SHP77 treated with DMSO at 0.1 percent for 48 hours (cell line): ENCODE measurements at regions not wholly inside any gene's neighbourhood (a gene's known extent, or its start where the extent isn't known, plus 50 kb on each side); places are given as distances from the start of the nearest gene placed in this dataset.
"Not testable (repeated sequence)": the region's sequence is repeated elsewhere in the genome, so short reads cannot be mapped to it uniquely, and the experiment has no call there.

Experiments
- DNase-seq: peaks from one replicate; lab custom pipeline; 2025; lab: John Stamatoyannopoulos, UW

- DNase-seq, result no peak
Measured at GRCh38 chr20:48329676-48330664, 497.8 kb downstream of the PREX1 start.

DNA sequence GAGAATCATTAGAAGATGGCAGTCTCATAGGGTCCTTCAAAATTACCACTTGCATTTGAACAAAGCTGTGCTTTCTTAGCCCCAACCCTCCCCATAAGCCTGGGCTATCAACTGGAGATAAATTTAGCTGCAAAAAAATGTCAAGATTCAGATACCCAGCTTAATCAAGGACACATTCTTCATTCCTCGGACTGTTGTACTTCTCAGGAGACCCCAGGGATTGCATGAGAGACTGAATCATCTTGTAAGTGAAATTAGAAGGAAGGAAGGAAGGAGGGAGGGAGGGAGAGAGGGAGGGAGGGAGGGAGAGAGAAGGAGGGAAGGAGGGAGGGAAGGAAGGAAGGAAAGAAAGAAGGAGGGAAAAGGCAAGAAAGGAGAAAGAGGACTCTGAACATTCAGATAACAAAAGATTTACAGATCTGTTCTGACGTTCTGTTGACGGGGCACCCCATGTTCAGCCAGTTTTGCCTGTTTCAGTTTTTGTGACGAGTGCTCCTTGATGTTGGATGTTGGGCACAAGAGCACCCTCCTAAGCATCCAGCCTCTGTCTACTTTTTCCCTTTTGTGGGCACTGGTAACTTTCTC lies 498.7 kb downstream of the PREX1 start:
- DNase-seq, result no peak

GRCh38 chr20:48327848-48328247 lies 500.0 kb downstream of the PREX1 start:
- DNase-seq, result not testable (repeated sequence)

GRCh38 chr20:48326868-48327267 lies 500.9 kb downstream of the PREX1 start:
- DNase-seq, result no peak

- no peak for DNase-seq
Measured at GRCh38 chr20:48326434-48326691, 501.4 kb downstream of the PREX1 start.

DNA sequence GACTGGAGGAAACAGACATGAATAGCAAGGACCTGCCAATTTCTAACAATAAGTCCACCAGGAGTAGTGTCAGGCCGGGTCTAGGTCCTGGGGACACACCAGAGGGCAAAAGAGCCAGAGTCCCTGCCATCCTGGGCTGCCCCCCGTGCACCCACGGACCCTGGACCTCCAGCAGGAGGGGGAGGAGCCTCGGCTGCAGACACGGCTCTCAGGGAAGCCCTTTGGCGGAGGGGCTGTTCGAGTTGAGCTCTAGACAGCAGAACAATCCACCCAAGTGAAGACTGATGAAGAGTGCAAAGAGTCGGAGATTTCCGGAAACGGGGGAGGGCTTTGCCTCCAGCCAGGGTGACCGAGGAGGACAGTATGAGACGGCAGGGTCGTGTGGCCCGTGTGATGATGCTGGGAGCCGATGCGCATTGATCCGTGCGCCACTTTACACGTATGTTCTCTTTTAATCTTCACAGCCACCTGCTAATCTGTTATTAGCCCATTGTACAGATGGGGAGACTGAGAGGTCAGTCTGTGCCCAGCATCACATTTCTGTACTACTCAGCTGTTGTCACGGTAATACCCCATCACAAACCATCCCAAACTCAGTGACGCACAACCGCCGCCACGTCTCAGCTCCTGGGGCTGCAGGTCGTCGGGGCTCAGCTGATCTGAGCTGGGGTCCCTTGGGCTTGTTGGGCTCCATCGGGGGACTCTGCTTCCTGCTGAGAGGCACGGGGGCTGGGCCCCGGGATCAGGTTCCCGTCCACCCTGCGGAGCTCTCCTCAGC lies 502.0 kb downstream of the PREX1 start:
- DNase-seq, result no peak

- DNase-seq, result no peak
Measured at GRCh38 chr20:48324744-48325143, 503.1 kb downstream of the PREX1 start.

DNA sequence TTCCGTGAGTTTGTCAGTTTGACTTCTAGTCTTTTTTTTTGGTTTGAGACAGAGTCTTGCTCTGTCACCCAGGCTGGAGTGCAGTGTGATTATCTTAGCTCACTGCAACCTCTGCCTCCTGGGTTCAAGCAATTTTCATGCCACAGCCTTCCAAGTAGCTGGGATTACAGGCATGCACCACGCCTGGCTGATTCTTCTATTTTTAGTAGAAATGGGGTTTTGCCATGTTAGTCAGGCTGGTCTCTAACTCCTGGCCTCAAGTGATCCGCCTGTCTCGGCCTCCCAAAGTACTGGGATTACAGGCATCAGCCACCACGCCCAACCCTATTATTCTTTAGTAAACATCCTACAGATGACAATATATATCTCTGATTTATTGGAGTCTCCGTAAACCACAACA lies 506.5 kb downstream of the PREX1 start:
- DNase-seq, result no peak

DNA sequence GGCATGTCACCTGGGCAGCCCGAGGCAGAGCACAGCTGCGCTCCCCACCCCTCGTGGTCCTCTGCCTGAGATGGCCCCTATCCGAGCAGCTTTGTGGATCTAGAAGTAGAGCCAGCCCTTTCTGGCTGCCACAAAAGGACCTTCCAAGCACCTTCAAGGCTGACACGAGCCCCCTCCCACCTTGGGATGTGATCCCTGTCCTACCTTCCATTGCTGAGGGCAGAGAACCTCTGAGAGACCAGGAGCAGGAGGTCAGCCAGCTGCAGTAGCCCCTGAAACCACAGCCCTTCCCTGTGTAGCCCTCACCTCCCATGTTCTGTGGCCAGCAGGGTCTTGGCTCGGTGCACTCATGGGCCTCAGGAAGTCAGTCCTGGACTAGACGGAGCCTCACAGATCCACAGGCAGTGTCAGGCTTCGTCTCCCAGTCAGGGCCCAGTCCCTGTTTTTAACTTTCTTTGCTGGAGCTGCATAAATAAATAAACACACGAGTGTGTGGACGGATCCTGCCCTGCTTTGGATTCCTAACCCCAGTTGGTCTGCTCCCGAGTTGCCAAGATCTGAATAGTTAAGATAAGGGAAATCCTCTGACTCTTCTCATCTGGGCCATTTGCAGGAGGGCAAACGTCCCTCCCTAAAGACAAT lies 507.7 kb downstream of the PREX1 start:
- DNase-seq, result no peak

DNA sequence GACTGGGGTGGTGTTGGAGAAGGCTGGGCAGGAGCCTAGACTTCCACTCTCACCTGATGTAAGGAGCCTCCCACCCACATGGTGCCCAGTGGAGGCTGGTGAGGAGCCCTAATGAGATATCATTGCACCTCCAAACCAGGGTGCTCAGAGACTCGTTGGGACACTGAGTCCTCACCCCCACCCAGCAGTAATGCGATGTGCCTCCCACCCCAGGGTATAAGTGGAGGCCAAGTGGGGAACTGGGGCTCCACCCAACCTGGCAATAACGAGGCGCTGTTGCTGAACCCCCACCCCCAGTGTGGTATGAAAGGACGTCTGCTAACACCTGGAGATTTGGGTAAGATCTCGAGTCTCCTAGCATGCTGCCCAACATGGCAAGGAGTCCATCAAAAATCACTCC lies 510.2 kb downstream of the PREX1 start:
- DNase-seq, result no peak

DNA sequence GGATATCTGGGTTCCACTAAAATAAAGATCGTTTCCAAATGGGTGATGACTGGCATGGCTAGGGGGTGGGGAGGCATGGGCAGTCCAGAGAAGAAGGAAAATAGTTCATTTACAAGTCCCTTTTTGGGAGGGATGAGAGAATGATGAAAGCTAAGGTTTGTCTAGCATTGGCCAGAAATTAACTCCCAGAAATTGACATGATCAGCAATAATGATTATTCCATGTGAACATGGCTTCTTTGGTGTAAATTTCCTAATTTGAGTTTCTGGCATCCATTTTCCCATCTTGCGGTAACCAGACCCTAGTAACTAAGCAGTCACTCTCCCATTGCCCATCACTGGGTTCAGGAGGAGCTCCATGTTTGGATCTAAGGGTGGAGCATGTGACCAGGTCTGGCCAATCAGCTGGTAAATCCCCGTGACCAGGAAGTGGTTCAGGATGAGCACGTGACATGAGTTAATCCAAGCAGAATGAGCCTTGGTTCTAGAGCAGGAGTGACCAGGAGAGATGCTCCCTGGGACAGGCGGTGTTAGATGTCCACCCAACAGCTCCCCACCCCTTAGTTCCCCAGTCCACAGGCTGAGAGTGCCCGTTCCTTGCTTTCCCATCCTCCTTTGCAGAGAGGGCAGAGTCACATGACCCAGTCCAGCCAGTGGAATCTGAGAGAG lies 512.7 kb downstream of the PREX1 start:
- no peak for DNase-seq

- DNase-seq, result no peak
Measured at GRCh38 chr20:48313324-48313723, 514.5 kb downstream of the PREX1 start.

DNA sequence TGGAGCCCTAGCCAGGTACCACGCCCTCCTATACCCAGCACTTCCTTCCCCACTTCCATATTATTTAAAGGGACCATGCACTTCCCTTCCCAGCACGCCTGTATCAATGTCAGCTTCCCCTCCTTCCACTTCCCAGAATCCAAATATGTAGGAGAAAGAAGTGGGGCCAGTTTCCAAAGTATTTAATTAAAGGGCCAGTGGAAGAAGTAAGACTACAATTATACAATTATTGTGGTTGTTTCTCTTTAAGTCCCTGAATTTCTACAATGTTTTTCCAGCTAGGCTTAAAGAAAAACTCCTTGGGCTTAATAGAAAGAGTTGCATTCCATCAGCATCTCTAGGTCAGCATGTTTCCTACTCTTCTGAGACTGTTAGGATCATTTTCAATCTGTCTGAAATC lies 515.8 kb downstream of the PREX1 start:
- no peak for DNase-seq

DNA sequence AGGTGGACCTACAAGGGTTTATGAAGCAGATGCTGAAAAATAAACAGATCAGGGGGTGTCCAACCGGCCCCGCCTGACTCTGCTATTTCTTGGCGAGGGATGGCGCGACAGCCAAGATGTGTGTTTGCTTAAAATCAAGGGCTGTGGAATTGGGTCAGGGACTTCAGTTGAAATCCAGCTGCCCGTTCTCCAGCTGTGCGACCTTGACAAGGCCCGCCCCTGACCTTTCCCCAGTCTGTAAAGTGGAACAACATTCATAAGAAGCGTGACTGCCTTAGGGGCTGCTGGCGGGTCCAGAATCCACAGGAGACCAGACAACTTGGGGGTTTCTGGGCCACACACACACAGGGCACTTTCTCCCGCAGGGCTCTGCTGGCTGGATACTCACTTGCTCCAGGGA lies 517.5 kb downstream of the PREX1 start:
- no peak for DNase-seq

GRCh38 chr20:48309293-48309692 lies 518.5 kb downstream of the PREX1 start:
- no peak for DNase-seq

GRCh38 chr20:48308882-48309281 lies 518.9 kb downstream of the PREX1 start:
- no peak for DNase-seq

DNA sequence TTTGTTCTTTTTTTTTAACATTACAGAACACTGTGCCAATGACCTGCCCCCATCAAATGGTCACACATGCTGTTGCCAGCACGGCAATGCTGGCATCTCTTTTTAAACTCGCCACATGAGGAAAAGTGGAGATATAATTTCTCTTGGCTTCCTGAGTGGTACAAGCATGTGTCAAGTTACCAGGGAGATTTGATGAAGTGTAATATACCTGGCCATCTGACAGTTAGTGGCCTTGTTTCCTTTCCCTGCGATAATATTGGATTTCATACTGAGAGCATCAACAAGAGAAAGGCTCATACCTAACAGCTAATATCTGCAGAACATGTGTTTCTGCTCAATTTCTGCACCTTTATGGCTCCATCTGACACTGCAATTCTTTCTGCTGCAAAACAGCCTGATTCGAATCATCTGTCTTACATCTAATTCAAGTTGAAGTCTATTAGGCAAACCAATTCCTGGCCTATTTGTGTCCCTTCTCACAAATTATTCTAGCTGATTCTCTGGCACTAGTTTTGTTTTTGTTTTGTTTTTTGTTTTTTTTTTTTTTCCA lies 519.5 kb downstream of the PREX1 start:
- DNase-seq, result no peak

DNA sequence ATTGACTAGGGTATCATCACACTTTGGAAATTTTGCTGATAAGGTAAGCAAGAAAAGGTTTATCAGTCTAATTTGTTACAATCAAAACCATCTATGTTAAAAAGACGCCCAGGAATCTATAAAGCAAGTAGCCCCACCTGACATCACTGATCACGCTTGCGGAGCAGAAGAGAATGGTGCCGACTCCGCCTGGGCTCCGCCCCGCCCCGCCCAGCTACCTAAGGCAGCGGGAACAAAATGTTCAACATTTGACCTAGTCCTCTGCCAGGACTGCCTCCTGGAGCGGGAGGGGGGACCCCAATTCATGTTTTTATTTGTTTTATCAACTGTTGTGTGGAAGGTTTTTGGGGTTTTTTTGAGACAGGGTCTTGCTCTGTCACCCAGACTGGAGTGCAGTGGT lies 520.5 kb downstream of the PREX1 start:
- no peak for DNase-seq

GRCh38 chr20:48302844-48303542 lies 517.7 kb upstream of the SULF2 start:
- DNase-seq, result no peak

DNA sequence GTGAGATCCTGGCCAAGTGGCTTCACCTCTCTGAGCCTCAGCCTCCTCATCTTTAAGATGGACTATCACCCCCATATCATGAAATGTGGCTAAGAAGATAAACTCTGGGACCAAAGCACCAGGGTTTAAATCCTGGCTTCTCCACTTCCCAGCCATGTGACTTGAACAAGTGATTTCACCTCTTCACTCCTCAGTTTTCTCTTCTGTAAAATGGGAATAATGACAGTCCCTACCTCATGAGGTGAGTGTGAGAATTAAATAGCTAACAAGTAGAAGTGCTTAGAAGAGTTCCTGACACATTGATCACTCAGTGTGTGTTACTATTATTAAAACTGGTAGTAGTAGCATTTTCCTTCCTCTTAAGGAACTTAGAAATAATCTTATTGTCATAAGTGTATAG lies 516.9 kb upstream of the SULF2 start:
- no peak for DNase-seq

- no peak for DNase-seq
Measured at GRCh38 chr20:48301189-48301588, 515.9 kb upstream of the SULF2 start.
